ENCODE measurements at regions not wholly inside any gene's neighbourhood (a gene's known extent, or its start where the extent isn't known, plus 50 kb on each side); places are given as distances from the start of the nearest gene placed in this dataset.

- no peaks in the 10 kb centered on the region for H3K36me3 ChIP-seq (replicated peaks)
- TF ChIP-seq CTCF (IDR thresholded peaks at IDR 0.05; ENCODE audit: low read depth, low read length, missing control alignments), result no peak
- no peak for DNase-seq
- H3K27me3 ChIP-seq (replicated peaks), result no peaks in the 10 kb centered on the region
- peak overlapping the region; percentile 78 for H3K27ac ChIP-seq
- H3K4me3 ChIP-seq (ENCODE audit: low read depth, low read length), result no peak overlapping the region
- in situ Hi-C loops (cut with HindIII; ENCODE audit: low pct_ligation_motif_present, low sequenced_read_pairs), result no loop called here
Observed at GRCh38 chr2:237198164-237198855, 112.6 kb downstream of the COPS8 start.

DNA sequence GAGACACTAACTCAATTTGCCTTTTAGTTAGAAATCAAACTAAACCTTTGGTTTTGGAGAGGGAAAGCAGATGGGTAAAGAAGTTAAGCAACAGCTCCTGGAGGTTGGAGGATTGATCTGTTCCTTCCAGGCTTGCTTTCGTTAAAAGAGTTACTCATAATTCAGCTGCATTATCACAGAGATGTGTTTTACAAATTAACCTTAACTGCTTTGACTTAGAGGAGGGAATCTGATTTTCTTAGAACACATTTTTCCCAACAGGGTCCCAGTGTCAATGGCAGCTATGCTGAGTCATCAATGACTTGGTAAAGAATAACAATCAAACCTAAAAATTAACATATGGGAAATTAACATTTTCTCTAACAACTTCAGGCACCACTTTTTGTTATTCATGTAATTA lies 113.4 kb downstream of the COPS8 start:
- no peak for TF ChIP-seq CTCF (IDR thresholded peaks at IDR 0.05; ENCODE audit: low read depth, low read length, missing control alignments)
- H3K27me3 ChIP-seq (replicated peaks), result no peaks in the 10 kb centered on the region
- in situ Hi-C loops (cut with HindIII; ENCODE audit: low pct_ligation_motif_present, low sequenced_read_pairs), result no loop called here
- no peaks in the 10 kb centered on the region for H3K36me3 ChIP-seq (replicated peaks)
- no peak for DNase-seq
- H3K27ac ChIP-seq, result peak overlapping the region; percentile 78
- no peak overlapping the region for H3K4me3 ChIP-seq (ENCODE audit: low read depth, low read length)

- H3K36me3 ChIP-seq (replicated peaks), result no peaks in the 10 kb centered on the region
- TF ChIP-seq CTCF (IDR thresholded peaks at IDR 0.05; ENCODE audit: low read depth, low read length, missing control alignments), result no peak
- in situ Hi-C loops (cut with HindIII; ENCODE audit: low pct_ligation_motif_present, low sequenced_read_pairs), result no loop called here
- DNase-seq, result no peak
- no peaks in the 10 kb centered on the region for H3K27me3 ChIP-seq (replicated peaks)
- peak overlapping the region; percentile 78 for H3K27ac ChIP-seq
- H3K4me3 ChIP-seq (ENCODE audit: low read depth, low read length), result no peak overlapping the region
Observed at GRCh38 chr2:237199577-237199976, 113.9 kb downstream of the COPS8 start.

DNA sequence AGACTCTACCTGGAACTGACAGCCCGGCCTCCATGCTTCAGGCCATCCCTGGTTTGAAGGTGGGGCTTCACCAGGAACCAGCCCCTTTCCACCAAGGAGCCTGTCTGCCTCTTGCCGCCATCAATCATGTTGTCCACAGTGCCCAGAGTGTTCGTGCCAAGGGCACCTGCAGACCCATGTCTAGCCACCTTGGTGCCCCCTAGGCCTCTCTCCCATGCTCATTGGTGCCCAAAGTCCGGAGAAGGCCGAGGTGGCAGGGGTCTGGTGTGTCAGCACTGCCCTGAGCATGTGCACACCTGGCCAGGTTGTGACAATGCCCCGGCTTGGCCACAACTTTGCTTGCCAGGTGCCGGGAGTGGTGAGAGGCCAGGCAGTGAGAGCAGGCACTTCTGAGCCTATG lies 114.8 kb downstream of the COPS8 start:
- in situ Hi-C loops (cut with HindIII; ENCODE audit: low pct_ligation_motif_present, low sequenced_read_pairs), result no loop called here
- no peak for DNase-seq
- no peaks in the 10 kb centered on the region for H3K36me3 ChIP-seq (replicated peaks)
- H3K27ac ChIP-seq, result no peak overlapping the region
- H3K27me3 ChIP-seq (replicated peaks), result no peaks in the 10 kb centered on the region
- no peak for TF ChIP-seq CTCF (IDR thresholded peaks at IDR 0.05; ENCODE audit: low read depth, low read length, missing control alignments)
- H3K4me3 ChIP-seq (ENCODE audit: low read depth, low read length), result no peak overlapping the region

GRCh38 chr2:237201461-237202287 lies 116.0 kb downstream of the COPS8 start:
- peak; percentile 84 for DNase-seq
- TF ChIP-seq CTCF (IDR thresholded peaks at IDR 0.05; ENCODE audit: low read depth, low read length, missing control alignments), result no peak
- H3K36me3 ChIP-seq (replicated peaks), result no peaks in the 10 kb centered on the region
- in situ Hi-C loops (cut with HindIII; ENCODE audit: low pct_ligation_motif_present, low sequenced_read_pairs), result no loop called here
- no peaks in the 10 kb centered on the region for H3K27me3 ChIP-seq (replicated peaks)
- H3K27ac ChIP-seq, result peak overlapping the region; percentile 78
- no peak overlapping the region for H3K4me3 ChIP-seq (ENCODE audit: low read depth, low read length)
